Raji (cell line): ENCODE measurements at regions not wholly inside any gene's neighbourhood (a gene's known extent, or its start where the extent isn't known, plus 50 kb on each side); places are given as distances from the start of the nearest gene placed in this dataset.

Source experiments
- POLR2A ChIP-seq: IDR thresholded peaks from 2 replicates; pipeline ENCODE4 v1.6.1; 2011; ENCODE audit warnings: low read depth, low read length, control low read depth; ENCODE audit not compliant: insufficient read depth

GRCh38 chr7:50155755-50156154, 62.7 kb upstream of the ZPBP start:
- no peak for TF ChIP-seq POLR2A

DNA sequence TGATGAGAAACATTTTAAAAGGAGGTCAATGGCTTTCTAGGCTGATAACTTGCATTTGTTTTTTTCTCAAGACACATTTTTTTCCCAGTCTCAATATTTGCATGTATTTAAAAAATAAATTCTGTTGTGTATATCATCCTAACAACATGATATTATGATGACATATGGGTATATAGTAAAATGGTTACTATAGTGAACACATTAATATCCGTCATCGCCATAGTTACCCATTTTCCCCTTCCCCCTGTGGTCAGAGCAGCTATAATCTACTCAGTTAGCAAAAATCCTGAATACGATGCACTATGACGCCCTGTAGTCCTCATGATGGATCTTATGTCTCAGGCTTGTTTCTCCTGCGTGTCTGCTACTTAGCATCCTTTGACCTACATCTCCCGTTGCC, 60.9 kb upstream of the ZPBP start:
- no peak for TF ChIP-seq POLR2A

GRCh38 chr7:50153148-50153547, 60.1 kb upstream of the ZPBP start:
- no peak for TF ChIP-seq POLR2A

DNA sequence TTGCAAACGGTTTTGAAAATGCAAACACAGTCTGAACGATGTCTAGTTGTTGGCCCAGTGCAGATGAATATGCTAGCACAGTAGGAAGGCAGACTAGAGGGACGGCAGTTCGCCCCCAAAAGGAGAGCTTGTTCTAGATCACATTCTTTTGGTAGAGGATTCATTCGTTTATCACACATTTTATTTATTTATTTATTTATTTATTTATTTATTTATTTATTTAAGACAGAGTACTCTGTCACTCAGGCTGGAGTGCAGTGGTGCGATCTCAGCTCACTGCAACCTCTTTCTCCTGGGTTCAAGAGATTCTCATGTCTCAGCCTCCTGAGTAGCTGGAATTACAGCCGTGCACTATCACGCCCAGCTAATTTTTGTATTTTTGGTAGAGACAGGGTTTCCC, 59.4 kb upstream of the ZPBP start:
- TF ChIP-seq POLR2A: no peak

DNA sequence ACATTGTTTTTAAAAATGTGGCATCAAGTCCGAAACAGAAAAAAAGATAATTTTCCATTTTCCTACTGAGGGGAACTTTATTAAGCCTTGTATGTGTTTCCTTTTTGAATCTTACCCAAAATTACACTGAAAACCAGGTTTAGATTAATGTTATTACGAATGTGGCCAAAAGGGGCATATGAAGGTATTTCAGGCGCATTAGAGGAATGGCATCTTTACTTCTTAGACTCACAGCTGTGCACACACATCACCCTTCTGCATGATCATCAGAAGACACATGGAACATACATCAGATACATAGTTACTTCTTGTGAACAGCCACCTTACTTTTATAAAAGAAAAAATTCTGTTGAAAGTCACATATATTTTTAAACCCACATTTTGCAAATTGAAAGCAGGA, 58.6 kb upstream of the ZPBP start:
- TF ChIP-seq POLR2A: no peak

DNA sequence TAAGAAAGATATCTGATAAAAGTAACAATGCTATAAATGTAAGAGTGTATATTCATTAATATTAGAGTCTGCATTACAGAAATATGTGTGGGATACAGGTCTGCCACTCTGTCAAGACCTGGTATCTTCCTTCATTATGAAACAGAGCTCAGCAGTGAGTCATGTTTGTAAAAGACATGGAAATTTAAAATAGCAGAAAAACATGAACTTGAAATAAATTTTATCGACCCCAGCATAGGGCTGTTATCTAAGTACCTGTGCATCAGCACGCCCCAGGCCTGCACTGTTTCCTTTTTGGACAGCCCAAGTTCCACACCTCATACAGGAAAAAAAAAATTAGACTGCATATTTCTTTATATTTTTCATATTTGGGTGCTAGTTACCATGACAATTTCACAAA, 58.0 kb upstream of the ZPBP start:
- TF ChIP-seq POLR2A: no peak

DNA sequence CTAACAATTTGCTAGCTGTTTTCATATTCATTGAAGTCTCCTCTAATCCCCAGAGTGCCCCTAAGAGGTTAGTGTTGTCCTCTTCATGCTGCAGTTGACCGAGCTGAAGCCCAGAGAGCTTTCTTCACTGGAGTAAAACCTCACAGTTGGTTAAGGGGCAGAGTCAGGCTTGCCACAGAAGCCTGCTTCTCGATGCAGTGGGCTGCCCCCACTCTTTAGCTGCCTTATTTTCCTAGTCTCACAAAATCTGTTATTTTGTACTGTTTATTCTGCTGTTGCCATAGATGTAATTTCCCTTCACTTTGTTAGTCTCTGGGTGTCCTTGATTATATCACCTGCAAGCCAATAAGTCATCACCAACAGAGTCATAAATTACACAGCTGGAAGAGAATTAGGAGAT, 56.3 kb upstream of the ZPBP start:
- peak; percentile 46; the same call in 1 of the 2 replicates for TF ChIP-seq POLR2A

DNA sequence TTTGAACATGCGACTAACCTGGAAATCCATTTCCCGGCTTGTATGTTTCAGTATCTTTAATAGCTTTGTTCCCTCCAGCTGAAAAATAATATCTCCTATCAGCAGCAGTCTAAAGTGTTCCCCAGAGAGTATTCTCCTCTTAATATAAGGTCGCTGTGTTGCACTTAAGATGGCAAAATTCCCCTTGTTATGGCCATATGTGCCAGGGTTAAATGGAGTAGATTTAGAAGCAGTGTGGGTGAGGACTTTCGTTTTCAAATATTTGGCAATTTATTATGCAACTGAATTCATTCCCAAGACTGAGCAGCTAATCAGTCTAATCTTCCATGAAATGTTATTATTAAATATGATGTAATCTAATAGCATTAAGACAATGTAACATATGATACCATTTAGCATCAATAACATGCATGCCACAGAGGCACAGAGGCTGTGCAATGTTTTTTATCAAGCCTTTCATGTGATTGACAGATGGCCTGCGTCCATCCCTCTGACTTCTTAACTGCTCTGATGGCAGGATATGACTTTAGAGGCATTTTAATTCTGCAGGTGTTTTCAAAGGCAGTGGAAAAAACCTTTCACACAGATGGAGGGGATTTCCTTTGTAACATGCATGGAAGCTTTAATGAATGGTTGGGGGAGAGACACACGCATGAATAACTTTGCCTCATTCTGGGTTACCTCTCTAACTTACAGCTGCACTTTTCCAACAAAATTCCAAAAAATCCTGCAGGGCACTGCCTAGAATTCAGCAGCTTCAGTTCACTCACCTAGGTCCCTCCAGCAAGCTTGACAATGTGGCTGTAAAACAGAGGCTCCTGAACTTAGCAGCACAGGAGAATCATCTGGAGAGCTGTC, 55.1 kb upstream of the ZPBP start:
- peak; percentile 46; the same call in 1 of the 2 replicates for TF ChIP-seq POLR2A

GRCh38 chr7:50146692-50147091, 53.6 kb upstream of the ZPBP start:
- TF ChIP-seq POLR2A: no peak; the same call in 1 of the 2 replicates

DNA sequence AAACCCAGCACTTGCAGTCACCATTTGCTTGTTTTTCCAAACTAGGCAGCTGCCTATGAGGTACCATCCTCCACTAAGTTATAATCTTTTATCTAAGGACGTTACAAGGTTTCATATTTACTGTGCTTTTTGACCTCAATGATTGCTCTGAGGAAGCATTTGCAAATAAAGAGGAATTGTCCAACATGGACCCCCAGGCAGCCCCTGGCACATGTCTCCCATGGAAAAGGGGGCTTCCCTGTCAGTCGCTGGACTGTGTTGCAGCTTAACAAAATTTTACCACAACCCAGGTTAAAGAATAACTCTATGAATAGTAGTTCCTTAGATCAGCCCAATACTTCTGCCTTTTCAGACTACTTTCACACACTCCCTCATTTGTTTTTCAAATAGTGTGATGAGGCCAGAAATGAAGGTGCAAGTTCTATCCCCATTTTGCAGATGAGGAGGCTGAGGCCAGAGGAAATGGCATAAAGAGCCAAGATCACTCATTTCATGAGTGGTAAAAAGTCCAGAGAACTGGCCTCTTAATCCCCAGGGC, 52.8 kb upstream of the ZPBP start:
- peak; percentile 52 for TF ChIP-seq POLR2A

GRCh38 chr7:50145226-50145625, 52.2 kb upstream of the ZPBP start:
- no peak for TF ChIP-seq POLR2A
